HL-60/S4 (cell line): ENCODE measurements at regions not wholly inside any gene's neighbourhood (a gene's known extent, or its start where the extent isn't known, plus 50 kb on each side); places are given as distances from the start of the nearest gene placed in this dataset.

ENCODE experiments used
- in situ Hi-C: fragments of 300-500 bp; cut with MboI; formaldehyde crosslinking; loops from 2 replicates; pipeline ENCODE4 v1.14.3; 2022; ENCODE audit warnings: low sequenced_read_pairs

- in situ Hi-C loops: loop anchor here (25.0 kb wide), 1 partner anchor 903 kb away; no protein-coding TSS in a partner anchor
Measured at GRCh38 chr4:149983931-149984330, 94.3 kb upstream of the DCLK2 start.

DNA sequence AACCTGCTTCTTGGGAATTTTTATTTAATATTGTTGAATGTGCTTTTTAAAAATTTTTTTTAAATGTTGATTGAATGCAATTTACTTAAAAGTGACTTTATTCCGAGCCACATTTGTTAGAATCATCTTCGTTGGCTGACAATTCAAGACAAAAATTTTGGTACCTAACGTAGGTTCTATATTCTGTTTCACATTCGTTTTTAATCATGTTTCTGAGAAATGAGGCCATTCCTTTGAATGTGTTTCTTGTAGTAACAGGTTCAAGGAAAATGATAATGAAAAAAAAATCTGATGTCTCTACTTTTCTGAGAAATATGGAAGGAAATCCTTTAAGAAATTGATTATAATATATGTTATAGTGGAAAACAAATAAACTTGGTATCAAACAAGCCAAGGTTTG lies 92.3 kb upstream of the DCLK2 start:
- in situ Hi-C loops: loop anchor here (25.0 kb wide), 1 partner anchor 901 kb away; no protein-coding TSS in a partner anchor

DNA sequence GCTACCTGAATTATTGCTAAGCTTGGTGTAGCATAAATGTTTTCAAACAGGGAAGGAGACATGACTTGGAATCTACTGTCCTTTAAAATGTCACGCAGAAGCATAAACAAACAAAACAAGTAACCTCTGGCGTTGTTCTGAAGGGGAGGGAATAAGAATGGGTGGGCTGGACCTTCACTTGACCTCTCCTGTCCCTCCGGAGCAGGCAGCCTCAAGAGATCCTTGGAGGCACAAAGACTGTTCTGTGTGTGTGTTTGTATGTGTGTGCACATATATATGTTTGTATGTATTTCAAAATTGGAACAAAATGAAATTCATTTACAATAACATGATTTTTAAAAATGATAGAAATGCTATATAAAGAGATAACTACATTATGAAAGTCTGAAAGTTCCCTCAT lies 91.3 kb upstream of the DCLK2 start:
- in situ Hi-C loops: loop anchor here (25.0 kb wide), 1 partner anchor 900 kb away; no protein-coding TSS in a partner anchor

DNA sequence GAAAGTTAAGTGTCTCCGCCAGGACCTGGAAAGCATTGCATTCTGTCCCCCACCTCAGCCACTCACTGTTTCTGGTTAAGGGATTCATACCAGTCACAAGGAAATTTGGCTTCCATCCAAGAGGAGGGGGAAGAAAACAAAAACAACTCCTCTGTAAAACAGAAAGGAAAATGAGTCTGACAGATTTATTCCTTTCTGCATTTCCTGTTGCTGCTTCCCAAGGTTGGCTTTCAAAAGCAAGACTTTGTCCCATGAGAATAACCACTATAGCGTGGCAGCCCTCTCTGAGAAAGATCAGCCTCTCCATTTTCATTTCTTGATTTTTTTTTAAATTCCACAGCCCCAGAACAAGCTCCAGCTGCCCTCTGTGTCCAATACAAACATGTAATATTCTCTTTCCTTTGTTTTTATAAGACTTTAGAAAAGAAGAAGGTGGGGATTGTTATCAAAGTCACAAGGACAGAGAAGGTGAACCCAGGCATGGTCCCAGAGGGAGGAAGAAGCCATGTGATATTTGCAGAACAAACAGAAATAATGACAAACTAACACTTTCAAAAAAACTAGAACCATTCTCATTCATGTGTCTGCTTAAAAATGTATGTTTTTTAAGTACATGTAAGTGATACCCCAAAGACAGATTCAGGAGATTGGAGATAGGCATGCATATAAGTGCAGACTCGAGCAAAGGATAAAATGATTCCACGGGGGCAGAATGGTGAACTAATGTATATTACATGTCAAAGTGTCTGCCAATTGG lies 90.7 kb upstream of the DCLK2 start:
- in situ Hi-C loops: loop anchor here (25.0 kb wide), 1 partner anchor 900 kb away; no protein-coding TSS in a partner anchor

- in situ Hi-C loops: loop anchor here (25.0 kb wide), 1 partner anchor 899 kb away; no protein-coding TSS in a partner anchor
Measured at GRCh38 chr4:149988087-149988410, 90.2 kb upstream of the DCLK2 start.

DNA sequence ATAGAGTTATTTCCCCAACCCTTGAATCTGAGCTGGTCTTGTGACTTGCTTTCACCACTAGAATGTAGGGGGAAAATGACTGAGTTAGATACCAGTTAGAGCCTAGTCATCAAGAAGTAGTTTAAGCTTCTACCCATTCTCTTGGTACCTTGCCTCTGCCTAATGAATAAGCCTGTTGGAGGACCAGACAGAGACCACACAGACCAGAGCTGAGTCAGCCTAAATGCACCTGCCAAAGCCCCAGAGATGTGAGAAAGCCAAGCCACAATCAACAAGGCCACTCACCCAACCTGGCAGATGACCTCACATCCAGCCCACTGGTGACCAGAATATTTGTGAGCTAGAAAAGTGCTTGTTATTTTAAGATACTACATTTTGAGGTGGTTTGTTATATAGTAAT lies 85.2 kb upstream of the DCLK2 start:
- in situ Hi-C loops: loop anchor here (25.0 kb wide), 1 partner anchor 894 kb away; no protein-coding TSS in a partner anchor

- in situ Hi-C loops: loop anchor here (25.0 kb wide), 1 partner anchor 892 kb away; no protein-coding TSS in a partner anchor
Measured at GRCh38 chr4:149995134-149995756, 83.0 kb upstream of the DCLK2 start.

- in situ Hi-C loops: loop anchor here (25.0 kb wide), 1 partner anchor 889 kb away; no protein-coding TSS in a partner anchor
Measured at GRCh38 chr4:149997881-149998421, 80.3 kb upstream of the DCLK2 start.

GRCh38 chr4:149999485-150000074 lies 78.7 kb upstream of the DCLK2 start:
- in situ Hi-C loops: loop anchor here (25.0 kb wide), 2 partner anchors 213 to 888 kb away; no protein-coding TSS in a partner anchor

GRCh38 chr4:150001815-150002214 lies 76.4 kb upstream of the DCLK2 start:
- in situ Hi-C loops: loop anchor here (25.0 kb wide), 1 partner anchor 210 kb away; no protein-coding TSS in a partner anchor

- in situ Hi-C loops: loop anchor here (25.0 kb wide), 1 partner anchor 210 kb away; no protein-coding TSS in a partner anchor
Measured at GRCh38 chr4:150002561-150002960, 75.7 kb upstream of the DCLK2 start.

- in situ Hi-C loops: loop anchor here (25.0 kb wide), 1 partner anchor 208 kb away; no protein-coding TSS in a partner anchor
Measured at GRCh38 chr4:150004481-150004880, 73.8 kb upstream of the DCLK2 start.

- in situ Hi-C loops: loop anchor here (25.0 kb wide), 1 partner anchor 207 kb away; no protein-coding TSS in a partner anchor
Measured at GRCh38 chr4:150005537-150005936, 72.7 kb upstream of the DCLK2 start.

DNA sequence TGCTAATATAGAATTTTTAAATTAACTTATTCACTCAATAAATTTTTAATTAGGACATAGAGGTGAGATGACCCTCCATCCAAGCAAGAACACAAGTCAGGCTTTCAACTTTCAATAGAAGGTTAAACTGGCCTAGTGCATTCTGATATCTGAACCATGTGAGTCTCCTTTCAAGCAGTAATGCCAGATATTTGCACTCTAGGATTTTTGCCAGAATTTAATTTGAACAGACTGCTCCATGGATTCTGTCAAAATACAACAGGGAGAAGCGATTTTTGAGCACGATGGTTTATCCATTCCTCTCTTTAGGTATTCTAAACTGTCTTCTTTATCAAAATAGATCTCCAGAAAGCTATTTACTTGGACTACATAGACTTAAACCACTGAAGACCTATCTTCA lies 72.0 kb upstream of the DCLK2 start:
- in situ Hi-C loops: loop anchor here (25.0 kb wide), 1 partner anchor 206 kb away; no protein-coding TSS in a partner anchor

DNA sequence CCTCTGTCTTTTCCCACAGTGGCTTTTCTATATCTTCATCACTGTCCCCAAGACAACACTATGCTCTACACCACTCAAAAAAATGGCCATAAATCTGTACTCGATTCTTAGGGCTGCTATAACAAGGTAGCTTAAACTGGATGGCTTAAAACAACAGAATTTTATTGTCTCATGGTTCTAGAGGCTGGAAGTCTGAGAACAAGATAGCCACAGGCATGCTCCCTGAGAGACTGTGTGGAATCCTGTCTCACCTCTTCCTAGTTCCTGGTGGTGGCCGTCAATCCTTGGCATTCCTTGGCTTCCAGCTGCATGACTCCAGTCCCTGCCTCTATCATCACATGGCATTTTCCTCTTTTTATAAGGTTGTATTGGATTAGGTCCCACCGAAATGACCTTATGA lies 70.7 kb upstream of the DCLK2 start:
- in situ Hi-C loops: loop anchor here (25.0 kb wide), 1 partner anchor 205 kb away; no protein-coding TSS in a partner anchor

GRCh38 chr4:150008546-150008945 lies 69.7 kb upstream of the DCLK2 start:
- in situ Hi-C loops: loop anchor here (25.0 kb wide), 1 partner anchor 204 kb away; no protein-coding TSS in a partner anchor

- in situ Hi-C loops: loop anchor here (25.0 kb wide), 1 partner anchor 203 kb away; no protein-coding TSS in a partner anchor
Measured at GRCh38 chr4:150009533-150009932, 68.7 kb upstream of the DCLK2 start.

GRCh38 chr4:150010525-150011126 lies 67.6 kb upstream of the DCLK2 start:
- in situ Hi-C loops: loop anchor here (25.0 kb wide), 1 partner anchor 202 kb away; no protein-coding TSS in a partner anchor

DNA sequence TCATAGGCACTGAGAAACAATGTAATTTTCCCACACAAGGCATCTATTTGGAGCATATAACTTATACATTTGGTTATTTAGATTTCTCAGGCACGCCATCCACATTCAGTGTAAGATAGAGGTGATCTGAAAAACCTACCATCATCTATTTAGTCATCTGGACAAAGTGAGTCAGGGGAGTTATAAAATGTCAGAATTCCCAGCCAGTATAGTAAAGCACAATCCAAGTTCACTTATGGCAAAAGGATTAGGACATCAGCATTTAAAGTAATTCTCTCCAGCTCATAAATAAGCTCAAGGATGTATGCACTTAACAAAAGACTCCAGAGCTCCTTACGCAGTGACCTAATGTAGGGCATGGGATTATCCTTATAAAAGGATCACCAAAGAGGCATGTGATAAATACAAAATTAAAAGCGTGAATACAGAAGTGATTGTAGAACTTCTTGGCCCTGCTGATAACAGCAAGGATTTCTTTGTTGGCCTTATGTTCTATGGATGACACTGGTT lies 65.3 kb upstream of the DCLK2 start:
- in situ Hi-C loops: loop anchor here (25.0 kb wide), 1 partner anchor 199 kb away; no protein-coding TSS in a partner anchor

- in situ Hi-C loops: loop anchor here (25.0 kb wide), 1 partner anchor 196 kb away; no protein-coding TSS in a partner anchor
Measured at GRCh38 chr4:150015910-150016309, 62.3 kb upstream of the DCLK2 start.
